LNCaP clone FGC (cell line): ENCODE measurements at regions not wholly inside any gene's neighbourhood (a gene's known extent, or its start where the extent isn't known, plus 50 kb on each side); places are given as distances from the start of the nearest gene placed in this dataset.

Experiments used
- DNase-seq: peaks from one replicate; pipeline ENCODE4 v3.0.0-alpha.2; 2011; ENCODE audit warnings: low read depth
- H3K4me3 ChIP-seq: 2 replicates; pipeline ENCODE4 v1.5.1; 2011; ENCODE audit warnings: mild to moderate bottlenecking, low read depth, low read length, control low read depth
- TF ChIP-seq, protein P1 (sequence below): IDR thresholded peaks from 2 replicates; pipeline ENCODE4 v1.5.1; 2012; ENCODE audit warnings: mild to moderate bottlenecking; ENCODE audit not compliant: control insufficient read depth, insufficient read depth; ENCODE audit errors: extremely low read depth

DNA sequence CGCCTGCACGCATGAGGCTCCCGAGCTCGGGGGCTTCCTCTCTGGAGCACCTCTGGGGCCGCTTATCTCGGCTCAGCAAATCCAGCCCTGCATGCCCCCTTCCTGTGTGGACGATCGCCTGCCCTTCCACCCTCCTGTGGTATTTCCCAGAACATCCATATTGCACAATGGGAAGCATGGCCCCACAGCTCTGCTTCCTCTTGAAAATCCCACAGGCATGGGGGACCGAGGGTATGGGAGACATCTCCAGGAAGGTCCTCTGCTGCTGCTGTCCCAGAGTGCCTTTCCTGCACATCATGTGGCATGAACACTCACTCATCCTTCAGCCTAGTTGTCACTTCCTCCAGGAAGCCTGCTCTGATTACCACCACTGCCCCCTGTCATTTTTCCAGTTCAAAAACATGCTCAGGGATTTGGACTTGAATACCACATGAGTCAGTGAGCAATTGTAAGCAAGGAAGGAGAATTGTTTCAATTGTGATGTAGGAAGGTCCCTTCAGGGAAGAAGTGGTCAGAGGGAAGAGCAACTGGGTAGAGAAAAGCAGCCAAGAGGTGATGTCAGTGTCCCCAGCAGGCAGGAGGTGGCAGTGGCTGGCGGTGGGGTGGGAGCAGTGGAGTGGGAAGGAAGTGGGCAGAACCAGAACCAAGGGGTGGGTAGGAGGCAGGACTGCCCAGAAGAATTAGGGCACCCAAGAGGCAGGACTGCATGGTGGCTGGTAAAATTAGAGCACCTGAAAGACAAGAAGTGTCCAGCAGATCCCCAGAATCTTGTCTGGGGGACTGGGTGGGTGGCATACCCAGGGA is 67.5 kb upstream of the ZMIZ1 start:
- no peak for DNase-seq
- no peak overlapping the region for H3K4me3 ChIP-seq
- TF ChIP-seq, protein P1, sequence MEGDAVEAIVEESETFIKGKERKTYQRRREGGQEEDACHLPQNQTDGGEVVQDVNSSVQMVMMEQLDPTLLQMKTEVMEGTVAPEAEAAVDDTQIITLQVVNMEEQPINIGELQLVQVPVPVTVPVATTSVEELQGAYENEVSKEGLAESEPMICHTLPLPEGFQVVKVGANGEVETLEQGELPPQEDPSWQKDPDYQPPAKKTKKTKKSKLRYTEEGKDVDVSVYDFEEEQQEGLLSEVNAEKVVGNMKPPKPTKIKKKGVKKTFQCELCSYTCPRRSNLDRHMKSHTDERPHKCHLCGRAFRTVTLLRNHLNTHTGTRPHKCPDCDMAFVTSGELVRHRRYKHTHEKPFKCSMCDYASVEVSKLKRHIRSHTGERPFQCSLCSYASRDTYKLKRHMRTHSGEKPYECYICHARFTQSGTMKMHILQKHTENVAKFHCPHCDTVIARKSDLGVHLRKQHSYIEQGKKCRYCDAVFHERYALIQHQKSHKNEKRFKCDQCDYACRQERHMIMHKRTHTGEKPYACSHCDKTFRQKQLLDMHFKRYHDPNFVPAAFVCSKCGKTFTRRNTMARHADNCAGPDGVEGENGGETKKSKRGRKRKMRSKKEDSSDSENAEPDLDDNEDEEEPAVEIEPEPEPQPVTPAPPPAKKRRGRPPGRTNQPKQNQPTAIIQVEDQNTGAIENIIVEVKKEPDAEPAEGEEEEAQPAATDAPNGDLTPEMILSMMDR, result no peak

DNA sequence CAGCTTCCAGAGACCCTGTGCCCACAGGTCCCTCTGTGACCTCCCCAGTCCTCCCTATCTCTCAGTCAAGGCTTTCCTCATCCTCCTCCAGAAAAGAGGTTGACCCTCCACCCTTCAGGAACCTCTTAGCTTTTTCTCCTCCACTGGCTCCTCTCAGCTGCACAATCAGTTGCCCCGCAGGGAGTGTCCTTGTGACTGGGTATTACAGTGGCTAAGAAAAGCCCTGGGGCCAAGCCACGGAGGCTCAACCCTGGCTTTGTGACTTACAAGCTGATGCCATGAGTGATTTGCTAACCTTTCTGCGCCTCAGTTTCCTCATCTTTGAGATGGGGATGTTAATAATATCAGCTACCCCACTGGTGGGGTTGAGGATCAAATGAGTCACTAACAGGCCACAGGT is 66.4 kb upstream of the ZMIZ1 start:
- DNase-seq, result no peak
- H3K4me3 ChIP-seq, result no peak overlapping the region
- TF ChIP-seq, protein P1, result no peak

DNA sequence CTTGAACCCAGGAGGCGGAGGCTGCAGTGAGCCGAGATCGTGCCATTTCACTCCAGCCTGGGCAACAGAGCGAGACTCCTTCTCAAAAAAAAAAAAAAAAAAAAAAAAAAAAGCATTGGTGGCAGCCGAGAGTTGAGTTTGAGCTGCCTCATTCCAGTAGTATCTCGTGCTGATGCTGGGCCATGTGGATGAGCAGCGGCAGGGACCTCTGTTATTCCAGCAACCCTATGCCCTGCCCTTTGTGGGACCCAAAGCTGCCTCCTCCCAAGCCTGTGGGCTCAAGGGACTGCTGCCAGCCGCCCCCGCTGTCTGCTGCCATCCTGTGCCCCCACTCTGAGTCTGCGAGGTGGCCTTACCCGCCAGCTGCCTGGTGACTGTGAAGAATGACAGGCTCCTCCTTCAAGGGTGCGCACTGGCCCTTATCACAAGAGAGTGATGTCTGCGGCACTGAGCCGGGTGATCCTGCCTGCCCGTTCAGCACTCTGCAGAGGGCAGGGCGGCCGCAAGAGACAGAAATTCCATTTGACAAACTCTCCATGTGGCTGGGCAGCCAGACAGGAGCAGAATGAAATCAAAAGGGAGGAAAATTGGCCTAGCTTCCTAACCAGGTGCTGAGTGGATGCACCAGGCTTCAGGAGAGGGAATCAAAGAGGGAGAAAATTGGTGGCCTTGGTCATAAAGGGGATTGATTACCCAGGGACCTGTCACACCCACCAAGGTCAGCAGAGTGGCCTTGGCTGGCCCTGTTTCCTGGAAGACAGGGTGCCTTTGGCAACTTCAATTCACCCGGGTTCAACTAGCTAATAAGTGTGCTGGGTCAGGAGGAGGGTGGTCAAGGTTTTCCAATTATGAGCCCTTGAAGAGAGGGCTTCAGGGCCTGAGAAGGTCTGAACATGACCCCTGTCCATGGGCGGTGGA is 65.3 kb upstream of the ZMIZ1 start:
- DNase-seq, result no peak
- H3K4me3 ChIP-seq, result no peak overlapping the region
- TF ChIP-seq, protein P1, result no peak

DNA sequence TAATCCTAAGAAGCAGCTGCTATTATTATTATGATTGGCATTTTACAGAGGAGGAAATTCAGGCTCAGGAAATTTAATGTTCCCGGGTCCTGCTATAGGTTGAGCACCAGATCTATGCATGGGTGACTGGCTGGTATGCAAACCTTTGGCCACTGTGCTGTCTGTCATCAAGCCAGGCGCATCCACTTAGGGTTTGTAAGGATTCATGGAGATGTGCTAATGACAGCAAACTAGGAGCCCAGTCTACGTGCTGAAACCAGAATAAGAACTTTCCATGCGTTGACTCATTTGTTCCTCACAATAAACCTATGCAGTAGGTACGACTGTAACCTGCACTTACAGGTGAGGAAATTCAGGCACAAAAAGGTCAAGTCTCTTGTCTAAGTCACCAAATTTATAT is 64.5 kb upstream of the ZMIZ1 start:
- DNase-seq, result no peak
- TF ChIP-seq, protein P1, result no peak
- no peak overlapping the region for H3K4me3 ChIP-seq

DNA sequence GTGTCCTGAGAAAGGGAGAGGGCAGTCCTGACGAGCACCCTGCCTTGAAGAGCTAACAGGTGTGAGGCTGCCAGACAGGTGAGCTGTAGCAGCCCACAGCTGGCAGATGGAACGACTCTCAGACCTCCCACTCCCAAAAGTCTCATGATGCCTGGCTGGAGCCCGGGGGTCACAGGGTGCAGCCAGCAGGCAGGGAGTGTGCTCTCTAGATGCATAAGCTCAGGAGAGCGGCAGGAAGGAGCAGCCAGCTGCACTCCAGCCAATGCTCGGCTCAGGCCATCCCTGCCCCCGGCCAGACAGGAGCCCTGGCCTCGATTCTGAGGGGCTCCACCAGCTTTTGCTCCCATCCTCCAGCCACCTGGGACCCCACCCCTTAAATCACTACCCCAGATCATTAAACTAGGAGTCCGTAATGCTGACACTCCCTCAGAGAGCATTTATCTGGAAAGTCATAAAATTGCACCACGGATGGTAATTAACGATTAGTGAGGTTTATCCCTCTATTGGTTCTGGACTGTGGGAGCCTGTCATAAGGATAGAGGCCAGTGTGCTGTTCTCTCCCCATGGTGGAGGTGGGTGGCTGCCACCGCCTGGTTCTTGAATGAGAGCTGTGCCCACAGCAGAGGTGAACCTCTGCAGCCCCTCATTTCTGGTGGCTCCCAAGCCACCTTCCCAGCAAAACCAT is 63.5 kb upstream of the ZMIZ1 start:
- DNase-seq, result no peak

DNA sequence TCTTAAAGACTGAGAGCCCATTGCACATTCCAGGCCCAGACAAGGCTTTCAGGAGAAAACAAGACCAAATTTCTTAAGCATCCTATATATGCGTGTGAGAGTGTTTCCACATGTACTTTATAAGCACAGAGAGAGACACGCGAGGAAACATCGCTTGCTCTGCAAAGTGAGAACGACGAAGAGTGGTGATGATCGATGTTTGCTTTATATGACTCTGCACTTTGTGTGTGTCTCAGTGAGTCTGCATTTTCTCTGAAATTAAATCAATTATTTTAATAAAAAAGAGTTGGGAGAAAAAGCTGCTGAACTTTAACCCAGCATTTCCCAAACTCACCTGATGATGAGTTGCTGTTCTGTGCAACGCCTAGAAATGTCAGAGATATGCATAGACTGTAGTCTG is 61.7 kb upstream of the ZMIZ1 start:
- H3K4me3 ChIP-seq, result no peak overlapping the region
- TF ChIP-seq, protein P1, result no peak

More for the DNA sequence above, 63.5 kb upstream of the ZMIZ1 start:
- TF ChIP-seq, protein P1, result no peak
- H3K4me3 ChIP-seq, result no peak overlapping the region

More for the DNA sequence above, 61.7 kb upstream of the ZMIZ1 start:
- DNase-seq, result no peak
